ENCODE measurements at regions not wholly inside any gene's neighbourhood (a gene's known extent, or its start where the extent isn't known, plus 50 kb on each side); places are given as distances from the start of the nearest gene placed in this dataset.

GRCh38 chr2:8028036-8028435 is 653.8 kb upstream of the ID2 start:
- no peak for DNase-seq

DNA sequence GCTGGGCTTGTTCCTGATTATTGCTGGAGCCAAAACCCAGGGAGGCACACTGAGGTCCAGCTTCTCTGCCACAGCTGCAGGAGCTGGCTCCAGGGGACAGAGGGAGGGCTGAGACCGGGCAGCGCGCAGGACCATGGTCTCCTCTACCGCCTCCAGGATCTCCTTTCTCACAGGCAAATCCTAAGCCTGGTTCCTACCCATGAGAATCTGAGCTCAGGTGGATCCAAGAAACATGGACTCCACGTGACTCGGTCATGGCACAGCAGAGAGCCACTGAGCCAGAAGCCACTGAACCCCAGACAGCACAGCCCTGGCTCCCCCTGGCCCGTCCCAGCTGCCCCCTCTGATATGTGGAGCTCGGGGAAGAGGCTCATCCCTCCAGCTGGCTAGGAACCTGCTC is 653.4 kb upstream of the ID2 start:
- DNase-seq, result no peak

- DNase-seq, result no peak
These were observed 652.9 kb upstream of the ID2 start for GRCh38 chr2:8028981-8029380.

DNA sequence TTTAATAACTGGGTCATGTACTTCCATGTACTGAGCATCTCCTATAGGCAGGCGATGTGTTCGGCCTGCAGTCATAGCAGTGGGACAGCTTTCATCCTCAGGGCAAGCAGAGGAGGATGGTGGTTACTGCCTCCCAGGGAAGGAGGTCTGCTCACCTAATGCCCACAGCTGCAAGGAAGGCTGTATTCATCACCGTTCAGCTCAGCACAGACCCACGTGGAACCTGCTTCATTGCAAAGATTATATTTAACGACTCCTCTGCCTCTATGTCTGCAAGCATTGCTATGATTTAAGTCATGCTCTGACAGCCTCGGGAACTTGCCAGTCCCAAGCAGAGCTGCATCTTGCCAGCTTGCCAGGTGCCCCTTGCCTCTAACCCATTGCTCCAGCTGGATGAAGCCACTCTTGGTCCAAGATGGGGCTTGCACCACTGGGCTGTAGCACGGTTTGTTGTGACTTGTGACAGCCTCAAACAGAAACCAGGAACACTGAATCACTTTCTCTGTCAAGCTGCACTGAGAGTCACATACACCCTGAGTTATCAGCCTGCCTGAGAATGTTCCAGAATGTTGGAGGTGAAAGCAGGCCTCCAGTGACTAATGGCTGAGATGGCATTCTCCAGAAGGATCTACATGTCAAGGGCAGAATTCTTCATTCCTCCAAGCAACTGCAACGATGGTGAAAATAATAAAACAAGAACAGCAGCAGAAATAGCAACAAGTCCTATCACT is 651.1 kb upstream of the ID2 start:
- no peak for DNase-seq

- DNase-seq, result no peak
These were observed 650.5 kb upstream of the ID2 start for GRCh38 chr2:8031370-8031769.

GRCh38 chr2:8033546-8034096 is 648.2 kb upstream of the ID2 start:
- DNase-seq, result no peak

GRCh38 chr2:8036366-8036765 is 645.5 kb upstream of the ID2 start:
- DNase-seq, result no peak

GRCh38 chr2:8039732-8040131 is 642.1 kb upstream of the ID2 start:
- no peak for DNase-seq

GRCh38 chr2:8043295-8043694 is 638.6 kb upstream of the ID2 start:
- DNase-seq, result no peak

DNA sequence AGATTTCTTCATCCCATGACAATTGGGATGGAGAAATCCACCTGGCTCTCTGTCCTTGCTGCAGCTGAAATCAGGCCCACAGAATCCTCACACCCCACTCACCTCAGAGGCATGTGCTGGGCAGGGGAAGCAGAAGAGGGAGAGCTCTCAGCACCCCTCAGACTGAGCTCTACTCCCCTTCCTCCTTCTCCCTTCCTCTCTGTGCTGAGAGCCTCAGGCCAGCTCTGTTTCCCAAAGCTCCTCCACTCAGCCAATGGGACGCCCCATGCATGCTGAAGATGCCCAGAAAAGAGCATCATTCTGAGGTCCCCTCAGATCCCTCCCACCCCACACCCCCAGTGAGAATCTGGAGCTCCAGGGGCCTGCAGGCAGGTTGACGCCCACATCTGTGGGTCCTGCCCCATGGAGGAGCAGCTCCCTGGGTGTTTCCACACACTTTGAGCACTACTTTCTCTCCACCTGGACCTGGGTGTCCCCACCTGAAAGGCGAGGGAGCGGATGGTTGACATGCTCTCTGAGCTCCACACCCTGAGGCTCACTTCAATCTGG is 637.7 kb upstream of the ID2 start:
- DNase-seq, result no peak

- DNase-seq, result no peak
These were observed 636.7 kb upstream of the ID2 start for GRCh38 chr2:8045081-8045614.

GRCh38 chr2:8046849-8047248 is 635.0 kb upstream of the ID2 start:
- DNase-seq, result no peak

DNA sequence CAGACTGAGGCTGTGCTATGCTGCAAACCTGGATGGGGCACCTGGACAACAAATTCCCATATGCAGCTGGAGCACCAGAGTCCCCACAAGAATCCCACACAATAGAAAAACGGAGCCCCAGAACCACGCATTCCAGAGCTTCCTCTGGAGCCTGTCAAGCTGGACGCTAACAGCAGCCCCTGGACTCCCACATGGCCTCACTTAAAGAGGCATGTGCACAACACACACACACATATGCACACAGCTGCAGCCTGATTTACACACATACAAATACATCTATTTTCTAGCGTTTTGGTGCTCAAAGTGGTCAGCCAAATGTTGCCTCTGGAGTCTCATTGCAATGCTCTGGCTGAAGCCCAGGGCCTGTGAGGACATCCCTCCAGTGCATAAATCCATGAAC is 632.7 kb upstream of the ID2 start:
- DNase-seq, result no peak

DNA sequence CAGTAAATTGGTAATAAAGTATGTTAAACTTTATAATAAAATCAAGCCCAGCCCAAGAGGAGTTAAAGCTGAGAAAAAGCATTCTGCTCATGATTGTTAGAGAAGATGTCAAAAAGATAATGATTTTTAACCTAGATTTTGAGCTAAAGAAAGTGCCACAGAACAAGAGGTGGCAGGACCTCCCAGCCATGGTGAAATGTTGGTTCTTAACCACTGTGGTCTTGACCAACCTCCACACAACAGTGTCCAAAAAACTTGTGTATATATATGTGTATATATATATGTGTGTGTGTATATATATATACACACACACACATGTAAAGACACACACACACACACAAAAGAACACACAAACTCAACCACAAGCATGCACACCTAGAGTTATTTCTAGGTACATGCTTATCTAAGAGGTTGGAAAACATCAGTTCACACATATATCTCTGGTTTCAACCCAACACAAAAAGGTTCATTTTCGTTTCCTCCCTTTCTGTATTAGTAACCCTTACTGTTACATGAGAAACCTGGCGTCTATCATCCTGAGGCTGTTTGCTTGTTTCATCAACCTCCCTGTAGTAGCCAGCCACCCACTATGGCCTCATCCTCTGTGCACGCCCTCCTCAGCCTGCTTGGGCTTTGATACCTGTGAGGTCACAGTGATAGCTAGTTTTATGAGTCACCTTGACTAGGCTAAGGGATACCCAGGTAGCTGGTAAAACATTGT is 631.8 kb upstream of the ID2 start:
- no peak for DNase-seq

GRCh38 chr2:8053216-8053615 is 628.6 kb upstream of the ID2 start:
- no peak for DNase-seq

DNA sequence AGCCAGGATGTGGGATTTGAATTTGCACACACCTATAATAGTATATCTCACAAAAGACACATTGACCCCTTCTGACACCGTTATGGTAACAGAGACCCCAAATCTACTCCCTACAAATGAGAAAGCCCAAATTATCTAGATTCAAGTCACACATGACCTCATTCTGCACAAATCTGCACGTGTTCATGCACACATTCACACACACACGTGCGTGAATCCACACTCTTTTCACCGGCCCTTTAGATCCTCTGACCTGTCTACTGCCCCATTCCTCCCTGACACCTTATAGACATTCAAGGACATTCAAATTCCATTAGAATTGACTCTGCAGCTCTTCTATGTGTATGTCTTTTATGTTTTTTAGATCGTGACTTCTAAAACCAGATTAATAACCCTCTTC is 627.8 kb upstream of the ID2 start:
- no peak for DNase-seq

- no peak for DNase-seq
These were observed 623.2 kb upstream of the ID2 start for GRCh38 chr2:8058652-8059051.

DNA sequence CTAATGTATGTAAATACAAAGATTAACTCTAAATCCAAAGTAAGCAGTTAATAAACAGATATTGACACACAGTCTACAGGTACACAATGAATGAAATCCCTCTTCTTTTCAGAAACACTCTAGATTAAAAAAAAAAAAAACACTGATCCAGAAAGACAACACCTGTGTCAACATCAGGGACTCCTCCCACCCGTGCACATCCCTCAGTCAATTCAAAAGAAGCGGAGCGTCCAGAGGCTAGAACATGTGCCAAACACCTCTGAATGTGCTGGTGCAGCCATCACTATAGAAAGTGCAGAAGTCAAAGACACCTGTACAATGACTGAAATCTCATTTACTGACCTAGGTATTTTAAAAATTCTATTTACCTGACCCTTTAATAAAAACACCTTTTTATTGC is 622.6 kb upstream of the ID2 start:
- peak; percentile 42 for DNase-seq

DNA sequence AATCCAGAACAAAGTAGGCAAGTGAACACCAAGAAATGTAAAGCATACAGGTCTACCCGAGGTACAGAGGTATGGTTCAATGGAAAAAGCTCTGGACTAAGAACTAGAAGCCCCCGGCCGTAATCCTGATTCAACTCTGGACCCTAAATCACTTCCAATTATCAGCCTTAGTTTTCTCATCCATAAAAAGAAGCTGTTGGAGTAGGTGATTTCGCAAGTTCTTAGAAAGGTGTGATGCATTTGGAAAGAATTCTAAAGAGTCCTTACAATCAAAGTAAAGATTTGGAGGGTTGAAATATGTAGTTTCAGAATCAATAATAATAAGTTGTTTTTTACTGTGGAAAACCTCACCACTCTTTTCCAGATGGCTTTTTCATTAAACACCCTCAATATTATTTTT is 622.1 kb upstream of the ID2 start:
- DNase-seq, result no peak

DNA sequence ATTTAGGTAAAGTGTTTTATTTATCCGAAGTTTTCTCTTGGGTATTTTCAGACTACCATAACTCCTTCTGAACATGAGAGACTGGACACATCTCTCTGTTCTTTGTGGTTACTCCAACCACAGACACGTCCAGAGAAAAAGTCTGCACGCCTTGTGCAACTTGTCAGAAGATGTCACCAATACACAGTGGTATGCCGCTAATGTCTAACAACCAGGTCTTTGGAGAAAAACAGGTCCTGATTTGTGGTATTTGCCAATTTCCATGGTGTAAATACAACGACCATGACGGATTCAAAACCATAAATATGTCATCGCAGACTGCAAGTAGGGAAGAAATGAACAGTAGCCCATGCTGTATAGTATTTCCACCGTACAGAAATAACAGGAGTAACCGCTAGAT is 620.6 kb upstream of the ID2 start:
- no peak for DNase-seq

GRCh38 chr2:8064603-8065002 is 617.3 kb upstream of the ID2 start:
- no peak for DNase-seq

- DNase-seq, result no peak
These were observed 616.7 kb upstream of the ID2 start for GRCh38 chr2:8065191-8065590.

DNA sequence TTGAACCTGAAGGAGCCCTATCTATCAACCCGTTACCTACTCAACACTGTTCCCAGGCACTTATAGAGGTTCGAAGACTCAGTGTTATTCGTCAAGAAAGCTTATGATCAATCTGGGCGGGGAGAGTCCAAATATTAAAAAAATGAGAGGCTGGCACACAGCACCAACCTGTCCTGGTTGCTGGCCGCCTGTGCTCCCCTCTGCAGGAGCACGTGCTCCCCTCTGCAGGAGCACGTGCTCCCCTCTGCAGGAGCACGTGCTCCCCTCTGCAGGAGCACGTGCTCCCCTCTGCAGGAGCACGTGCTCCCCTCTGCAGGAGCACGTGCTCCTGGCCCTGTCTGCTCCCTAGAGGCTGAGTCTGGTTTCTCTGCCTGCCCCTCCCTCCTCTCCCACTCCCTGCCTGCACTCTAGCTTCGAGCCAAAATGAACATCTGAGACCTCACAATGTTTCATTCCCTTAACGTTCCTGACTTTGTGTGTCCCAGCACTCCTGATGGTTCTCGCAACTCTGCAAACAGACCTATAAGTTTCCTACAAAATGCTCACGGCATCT is 614.0 kb upstream of the ID2 start:
- no peak for DNase-seq

GRCh38 chr2:8072907-8073306 is 608.9 kb upstream of the ID2 start:
- no peak for DNase-seq

All from NCI-H1092 (cell line).